Esophagus muscularis mucosa (tissue), 3 donors: ENCODE measurements at regions not wholly inside any gene's neighbourhood (a gene's known extent, or its start where the extent isn't known, plus 50 kb on each side); places are given as distances from the start of the nearest gene placed in this dataset.

ENCODE experiments used
- CTCF ChIP-seq, 3 experiments: fragments of 200-600 bp in 2 of 3; fragments of 450-650 bp in 1 of 3; sonication (generic) in 2 of 3; IDR thresholded peaks; one replicate each; pipeline ENCODE4 v1.5.1; 2017 to 2019; ENCODE audit warnings: antibody characterized with exemption in 3 of 3, mild to moderate bottlenecking in 2 of 3, moderate library complexity in 1 of 3
- EP300 ChIP-seq: sonication (generic); formaldehyde crosslinking; IDR thresholded peaks from one replicate; pipeline ENCODE4 v1.6.1; 2017; ENCODE audit warnings: antibody characterized with exemption

GRCh38 chr10:130432271-130432670 lies 296.1 kb downstream of the GLRX3 start:
- TF ChIP-seq EP300 (no peak), CTCF (IDR thresholded peaks at IDR 0.05) (no peak)
